Sigmoid colon (tissue), 4 donors: ENCODE measurements at regions not wholly inside any gene's neighbourhood (a gene's known extent, or its start where the extent isn't known, plus 50 kb on each side); places are given as distances from the start of the nearest gene placed in this dataset.

ENCODE experiments used
- EP300 ChIP-seq, 4 donors: sonication (generic); formaldehyde crosslinking; IDR thresholded peaks; one replicate each; pipeline ENCODE4 v1.6.1; 2017; ENCODE audit warnings: antibody characterized with exemption in 4 of 4
- POLR2A ChIP-seq, 2 donors: fragments of 450-650 bp; IDR thresholded peaks; one replicate each; pipeline ENCODE4 v1.6.1; 2016; ENCODE audit warnings: antibody characterized with exemption in 2 of 2, mild to moderate bottlenecking in 2 of 2, moderate library complexity in 2 of 2
- POLR2AphosphoS5 ChIP-seq, 4 donors: sonication (generic); formaldehyde crosslinking; IDR thresholded peaks; one replicate each; pipeline ENCODE4 v1.6.1; 2017; ENCODE audit warnings: antibody characterized with exemption in 4 of 4
- TF ChIP-seq, protein P1 (sequence below), 4 experiments: fragments of 450-650 bp in 3 of 4; fragments of 200-600 bp in 1 of 4; IDR thresholded peaks; one replicate each; pipeline ENCODE4 v1.5.1; 2016 to 2019; ENCODE audit warnings: antibody characterized with exemption in 4 of 4, mild to moderate bottlenecking in 3 of 4, moderate library complexity in 2 of 4

- TF ChIP-seq POLR2A (IDR thresholded peaks at IDR 0.05), result no peak
- no peak for TF ChIP-seq EP300 (IDR thresholded peaks at IDR 0.05)
- TF ChIP-seq, protein P1, sequence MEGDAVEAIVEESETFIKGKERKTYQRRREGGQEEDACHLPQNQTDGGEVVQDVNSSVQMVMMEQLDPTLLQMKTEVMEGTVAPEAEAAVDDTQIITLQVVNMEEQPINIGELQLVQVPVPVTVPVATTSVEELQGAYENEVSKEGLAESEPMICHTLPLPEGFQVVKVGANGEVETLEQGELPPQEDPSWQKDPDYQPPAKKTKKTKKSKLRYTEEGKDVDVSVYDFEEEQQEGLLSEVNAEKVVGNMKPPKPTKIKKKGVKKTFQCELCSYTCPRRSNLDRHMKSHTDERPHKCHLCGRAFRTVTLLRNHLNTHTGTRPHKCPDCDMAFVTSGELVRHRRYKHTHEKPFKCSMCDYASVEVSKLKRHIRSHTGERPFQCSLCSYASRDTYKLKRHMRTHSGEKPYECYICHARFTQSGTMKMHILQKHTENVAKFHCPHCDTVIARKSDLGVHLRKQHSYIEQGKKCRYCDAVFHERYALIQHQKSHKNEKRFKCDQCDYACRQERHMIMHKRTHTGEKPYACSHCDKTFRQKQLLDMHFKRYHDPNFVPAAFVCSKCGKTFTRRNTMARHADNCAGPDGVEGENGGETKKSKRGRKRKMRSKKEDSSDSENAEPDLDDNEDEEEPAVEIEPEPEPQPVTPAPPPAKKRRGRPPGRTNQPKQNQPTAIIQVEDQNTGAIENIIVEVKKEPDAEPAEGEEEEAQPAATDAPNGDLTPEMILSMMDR (IDR thresholded peaks at IDR 0.05), result no peak
- no peak for TF ChIP-seq POLR2AphosphoS5 (IDR thresholded peaks at IDR 0.05)
Measured at GRCh38 chr3:16666206-16666605, 61.0 kb upstream of the DAZL start.
